Caco-2 (cell line): ENCODE measurements at regions not wholly inside any gene's neighbourhood (a gene's known extent, or its start where the extent isn't known, plus 50 kb on each side); places are given as distances from the start of the nearest gene placed in this dataset.

ENCODE experiments used
- BruUV-seq: library from RNA; stranded (reverse); fragments of 400-500 nt; replicated peaks from 2 replicates; lab custom pipeline; 2021; lab: Mats Ljungman, UMichigan
- CTCF ChIA-PET: fragments of 300-600 bp; sonication (Branson Sonifier 250); formaldehyde crosslinking; loops from one replicate; lab custom pipeline; 2022; ENCODE audit warnings: antibody characterized with exemption; lab: Charles Lee
- POLR2A ChIA-PET: fragments of 300-600 bp; sonication (Branson Sonifier 250); formaldehyde crosslinking; loops from one replicate; lab custom pipeline; 2022; ENCODE audit warnings: antibody characterized with exemption; lab: Charles Lee
- DNase-seq, 2 experiments: peaks; one replicate each; pipeline versions ENCODE4 v3.0.0 to v3.0.0-alpha.2; 2020 to 2022
- H3K27me3 ChIP-seq: replicated peaks from 2 replicates; pipeline ENCODE4 v1.6.0; 2011; ENCODE audit warnings: low read length; ENCODE audit not compliant: control insufficient read depth, insufficient read depth
- H3K36me3 ChIP-seq: 2 replicates; pipeline ENCODE4 v1.5.1; 2011; ENCODE audit warnings: low read length; ENCODE audit not compliant: control insufficient read depth, insufficient read depth
- H3K4me1 ChIP-seq: fragments of 250-450 bp; sonication (Bioruptor Pico); 2 replicates; pipeline ENCODE4 v1.5.1; 2020; ENCODE audit warnings: mild to moderate bottlenecking
- H3K4me3 ChIP-seq: 2 replicates; pipeline ENCODE4 v1.5.1; 2011; ENCODE audit warnings: low read depth, mild to moderate bottlenecking, control low read depth, low read length
- H3K9me3 ChIP-seq: fragments of 250-450 bp; sonication (Bioruptor Pico); 2 replicates; pipeline ENCODE4 v1.5.1; 2020; ENCODE audit warnings: mild to moderate bottlenecking, moderate library complexity
- H3K27ac Mint-ChIP-seq: one replicate; pipeline ENCODE4 v1.8.0; 2022; ENCODE audit warnings: mixed read lengths; ENCODE audit not compliant: unreplicated experiment
- H3K27me3 Mint-ChIP-seq: one replicate; pipeline ENCODE4 v1.8.0; 2022; ENCODE audit warnings: mixed read lengths; ENCODE audit not compliant: insufficient read depth, unreplicated experiment
- H3K36me3 Mint-ChIP-seq: one replicate; pipeline ENCODE4 v1.8.0; 2022; ENCODE audit warnings: mild to moderate bottlenecking, mixed read lengths; ENCODE audit not compliant: insufficient read depth, unreplicated experiment
- H3K4me1 Mint-ChIP-seq: one replicate; pipeline ENCODE4 v1.8.0; 2022; ENCODE audit warnings: low read depth, mixed read lengths; ENCODE audit not compliant: unreplicated experiment
- H3K4me3 Mint-ChIP-seq: one replicate; pipeline ENCODE4 v1.8.0; 2022; ENCODE audit warnings: mild to moderate bottlenecking, moderate library complexity, mixed read lengths; ENCODE audit not compliant: unreplicated experiment
- H3K9me3 Mint-ChIP-seq: one replicate; pipeline ENCODE4 v1.8.0; 2022; ENCODE audit warnings: mixed read lengths; ENCODE audit not compliant: unreplicated experiment
- intact Hi-C: fragments of 100-400 bp; cut with micrococcal nuclease; formaldehyde crosslinking; loops from one replicate; pipeline ENCODE4 v1.10.0; 2022; ENCODE audit not compliant: unreplicated experiment
- TF ChIP-seq, protein P1 (sequence below), 2 experiments: fragments of 200-600 bp in 1 of 2; IDR thresholded peaks; 1 replicate in 1 of 2; 2 replicates in 1 of 2; pipeline versions ENCODE4 v1.5.1 to v1.8.0; 2011 to 2022; ENCODE audit warnings: antibody characterized with exemption in 1 of 2, control low read depth in 1 of 2, inconsistent platforms in 1 of 2, low read depth in 1 of 2, low read length in 1 of 2, mild to moderate bottlenecking in 1 of 2, moderate library complexity in 1 of 2; ENCODE audit not compliant: insufficient read depth in 1 of 2, severe bottlenecking in 1 of 2, unreplicated experiment in 1 of 2

DNA sequence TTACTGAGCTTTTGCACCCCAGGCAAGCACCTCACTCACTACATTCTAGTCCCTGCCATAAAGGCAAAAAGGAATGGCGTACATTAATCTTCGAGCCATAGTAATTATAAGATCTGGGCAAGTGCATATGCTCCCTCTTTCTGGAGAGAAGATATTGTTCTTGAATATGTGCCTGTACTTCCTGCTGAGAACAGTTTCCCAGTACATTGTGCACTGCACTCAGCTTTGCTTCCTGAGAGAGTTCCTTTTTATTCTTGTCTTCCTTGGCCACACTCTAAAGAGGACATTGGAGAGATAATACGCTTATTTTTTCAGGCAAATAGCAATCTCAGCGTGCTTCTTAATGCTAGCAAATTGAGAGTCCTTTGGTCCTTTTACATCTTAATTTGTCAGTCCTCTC lies 909.0 kb upstream of the PCDH10 start:
- ChIA-PET POLR2A (no interaction called here), CTCF (no interaction called here)
- no peak for DNase-seq
- BruUV-seq: no TSS peak
- TF ChIP-seq, protein P1, sequence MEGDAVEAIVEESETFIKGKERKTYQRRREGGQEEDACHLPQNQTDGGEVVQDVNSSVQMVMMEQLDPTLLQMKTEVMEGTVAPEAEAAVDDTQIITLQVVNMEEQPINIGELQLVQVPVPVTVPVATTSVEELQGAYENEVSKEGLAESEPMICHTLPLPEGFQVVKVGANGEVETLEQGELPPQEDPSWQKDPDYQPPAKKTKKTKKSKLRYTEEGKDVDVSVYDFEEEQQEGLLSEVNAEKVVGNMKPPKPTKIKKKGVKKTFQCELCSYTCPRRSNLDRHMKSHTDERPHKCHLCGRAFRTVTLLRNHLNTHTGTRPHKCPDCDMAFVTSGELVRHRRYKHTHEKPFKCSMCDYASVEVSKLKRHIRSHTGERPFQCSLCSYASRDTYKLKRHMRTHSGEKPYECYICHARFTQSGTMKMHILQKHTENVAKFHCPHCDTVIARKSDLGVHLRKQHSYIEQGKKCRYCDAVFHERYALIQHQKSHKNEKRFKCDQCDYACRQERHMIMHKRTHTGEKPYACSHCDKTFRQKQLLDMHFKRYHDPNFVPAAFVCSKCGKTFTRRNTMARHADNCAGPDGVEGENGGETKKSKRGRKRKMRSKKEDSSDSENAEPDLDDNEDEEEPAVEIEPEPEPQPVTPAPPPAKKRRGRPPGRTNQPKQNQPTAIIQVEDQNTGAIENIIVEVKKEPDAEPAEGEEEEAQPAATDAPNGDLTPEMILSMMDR (IDR thresholded peaks at IDR 0.05; ENCODE audit: insufficient read depth in 1 of 2, low read depth in 1 of 2, low read length in 1 of 2, severe bottlenecking in 1 of 2, unreplicated experiment in 1 of 2): no peak
- intact Hi-C loops: no loop called here
- Mint-ChIP-seq H3K4me1 (no peaks in the 10 kb centered on the region), H3K9me3 (no peaks in the 10 kb centered on the region), H3K27me3 (no peaks in the 10 kb centered on the region), H3K36me3 (no peaks in the 10 kb centered on the region), H3K4me3 (no peak overlapping the region), H3K27ac (no peak overlapping the region)
- H3K27me3 ChIP-seq: no peaks in the 10 kb centered on the region
- no peak overlapping the region for H3K4me3 ChIP-seq
- H3K9me3 ChIP-seq: no peaks in the 10 kb centered on the region
- no peaks in the 10 kb centered on the region for H3K4me1 ChIP-seq
- no peaks in the 10 kb centered on the region for H3K36me3 ChIP-seq

DNA sequence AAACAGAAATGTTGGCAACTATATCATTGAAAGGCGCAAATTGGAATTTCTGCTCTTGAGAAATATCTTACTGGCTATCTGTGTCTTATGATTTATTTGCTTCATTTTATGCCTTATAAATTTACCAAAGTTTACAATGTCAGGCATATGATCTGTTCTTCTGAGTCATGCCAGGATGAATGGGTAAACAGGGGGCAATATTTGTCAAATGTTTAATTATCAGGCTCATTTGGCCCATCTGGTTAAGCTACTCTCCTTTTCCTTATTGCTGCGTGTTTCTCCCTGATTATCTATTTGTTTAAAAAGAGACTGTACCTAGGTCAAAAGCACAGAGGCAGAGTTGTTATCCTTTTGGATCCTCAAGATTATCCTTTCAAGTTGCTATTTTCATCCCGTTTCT lies 903.8 kb upstream of the PCDH10 start:
- Histone ChIP-seq H3K9me3 (no peaks in the 10 kb centered on the region), H3K4me3 (no peak overlapping the region), H3K27me3 (no peaks in the 10 kb centered on the region), H3K36me3 (no peaks in the 10 kb centered on the region), H3K4me1 (no peaks in the 10 kb centered on the region)
- TF ChIP-seq, protein P1 (IDR thresholded peaks at IDR 0.05; ENCODE audit: insufficient read depth in 1 of 2, low read depth in 1 of 2, low read length in 1 of 2, severe bottlenecking in 1 of 2, unreplicated experiment in 1 of 2): no peak
- Mint-ChIP-seq H3K4me1 (no peaks in the 10 kb centered on the region), H3K27me3 (no peaks in the 10 kb centered on the region), H3K9me3 (no peaks in the 10 kb centered on the region), H3K27ac (no peak overlapping the region), H3K36me3 (no peaks in the 10 kb centered on the region), H3K4me3 (no peak overlapping the region)
- DNase-seq: no peak
- ChIA-PET POLR2A (no interaction called here), CTCF (no interaction called here)
- intact Hi-C loops: no loop called here
- BruUV-seq: no TSS peak

DNA sequence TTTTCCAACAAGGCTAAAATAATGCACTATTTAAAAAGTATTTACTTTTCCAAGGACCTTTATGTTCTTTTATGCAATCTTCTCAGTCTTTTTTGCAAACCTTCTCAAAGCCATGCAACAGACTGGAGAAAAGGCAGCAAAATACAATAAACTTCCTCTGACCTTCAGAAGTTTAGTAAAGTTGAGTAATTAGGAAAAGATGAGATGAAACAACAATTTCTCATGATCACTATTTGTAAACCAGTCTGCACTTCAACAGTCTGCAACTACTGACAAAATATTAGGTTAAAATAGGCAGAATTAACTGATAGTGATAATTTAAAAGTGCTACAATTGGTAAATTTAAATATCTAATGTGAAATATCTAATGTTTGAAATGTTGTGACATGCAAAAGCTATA lies 884.9 kb upstream of the PCDH10 start:
- Histone ChIP-seq H3K9me3 (no peaks in the 10 kb centered on the region), H3K4me3 (no peak overlapping the region), H3K4me1 (no peaks in the 10 kb centered on the region), H3K36me3 (no peaks in the 10 kb centered on the region), H3K27me3 (no peaks in the 10 kb centered on the region)
- H3K4me3 Mint-ChIP-seq: no peak overlapping the region
- no peak overlapping the region for H3K27ac Mint-ChIP-seq
- TF ChIP-seq, protein P1 (IDR thresholded peaks at IDR 0.05; ENCODE audit: insufficient read depth in 1 of 2, low read depth in 1 of 2, low read length in 1 of 2, severe bottlenecking in 1 of 2, unreplicated experiment in 1 of 2): no peak
- no peak for DNase-seq
- no peaks in the 10 kb centered on the region for H3K4me1 Mint-ChIP-seq
- intact Hi-C loops: no loop called here
- no peaks in the 10 kb centered on the region for H3K36me3 Mint-ChIP-seq
- no peaks in the 10 kb centered on the region for H3K27me3 Mint-ChIP-seq
- H3K9me3 Mint-ChIP-seq: no peaks in the 10 kb centered on the region
- ChIA-PET CTCF (no interaction called here), POLR2A (no interaction called here)
- BruUV-seq: no TSS peak
